Neutrophil (primary cell): ENCODE measurements at regions not wholly inside any gene's neighbourhood (a gene's known extent, or its start where the extent isn't known, plus 50 kb on each side); places are given as distances from the start of the nearest gene placed in this dataset.
"Not testable (repeated sequence)": the region's sequence is repeated elsewhere in the genome, so short reads cannot be mapped to it uniquely, and the experiment has no call there.

ENCODE experiments used
- H3K27ac ChIP-seq: fragments of 200-600 bp; sonication (generic); 2 replicates; pipeline ENCODE4 v1.5.1; 2016; ENCODE audit warnings: mild to moderate bottlenecking, moderate library complexity
- H3K27me3 ChIP-seq: fragments of 200-600 bp; sonication (generic); 2 replicates; pipeline ENCODE4 v1.6.0; 2016; ENCODE audit warnings: mild to moderate bottlenecking
- H3K36me3 ChIP-seq: fragments of 200-600 bp; sonication (generic); 2 replicates; pipeline ENCODE4 v1.5.1; 2017
- H3K4me1 ChIP-seq, 2 experiments: fragments of 200-600 bp in 1 of 2; sonication (generic) in 1 of 2; 1 replicate in 1 of 2; 2 replicates in 1 of 2; pipeline versions ENCODE4 v1.5.1 to v1.6.1; 2013 to 2016; ENCODE audit warnings: low read depth in 1 of 2, low read length in 1 of 2, mild to moderate bottlenecking in 1 of 2, moderate library complexity in 1 of 2; ENCODE audit not compliant: control insufficient read depth in 1 of 2, insufficient read depth in 1 of 2
- H3K4me3 ChIP-seq, 2 experiments: fragments of 200-600 bp in 1 of 2; sonication (generic) in 1 of 2; 1 replicate in 1 of 2; 2 replicates in 1 of 2; pipeline ENCODE4 v1.5.1; 2013 to 2016; ENCODE audit warnings: low read depth in 1 of 2, low read length in 1 of 2, mild to moderate bottlenecking in 1 of 2, moderate library complexity in 1 of 2
- H3K9me3 ChIP-seq: fragments of 200-600 bp; sonication (generic); 2 replicates; pipeline ENCODE4 v1.5.1; 2016
- CTCF ChIP-seq: fragments of 200-600 bp; sonication (generic); IDR thresholded peaks from 2 replicates; pipeline ENCODE4 v1.5.1; 2016; ENCODE audit warnings: antibody characterized with exemption

- Histone ChIP-seq H3K9me3 (no peaks in the 10 kb centered on the region), H3K4me1 (no peaks in the 10 kb centered on the region), H3K4me3 (no peak overlapping the region), H3K27ac (no peak overlapping the region), H3K36me3 (no peaks in the 10 kb centered on the region), H3K27me3 (no peaks in the 10 kb centered on the region)
- TF ChIP-seq CTCF, result no peak
These were observed 554.4 kb upstream of the FAM98A start for GRCh38 chr2:34153484-34153883.

- Histone ChIP-seq H3K4me3 (no peak overlapping the region), H3K9me3 (no peaks in the 10 kb centered on the region), H3K4me1 (no peaks in the 10 kb centered on the region), H3K27ac (no peak overlapping the region), H3K36me3 (no peaks in the 10 kb centered on the region), H3K27me3 (no peaks in the 10 kb centered on the region)
- no peak for TF ChIP-seq CTCF
These were observed 548.7 kb upstream of the FAM98A start for GRCh38 chr2:34147780-34148179.

- Histone ChIP-seq H3K27ac (no peak overlapping the region), H3K4me3 (no peak overlapping the region), H3K36me3 (no peaks in the 10 kb centered on the region), H3K9me3 (no peaks in the 10 kb centered on the region), H3K4me1 (no peaks in the 10 kb centered on the region), H3K27me3 (no peaks in the 10 kb centered on the region)
- no peak for TF ChIP-seq CTCF
These were observed 544.0 kb upstream of the FAM98A start for GRCh38 chr2:34143149-34143548.

GRCh38 chr2:34142531-34143008, 543.5 kb upstream of the FAM98A start:
- H3K4me3 ChIP-seq, H3K27ac ChIP-seq, H3K9me3 ChIP-seq, H3K4me1 ChIP-seq, H3K27me3 ChIP-seq, H3K36me3 ChIP-seq: not testable (repeated sequence)

- H3K4me1 ChIP-seq, H3K4me3 ChIP-seq, H3K9me3 ChIP-seq, H3K27ac ChIP-seq, H3K36me3 ChIP-seq, H3K27me3 ChIP-seq: not testable (repeated sequence)
These were observed 534.0 kb upstream of the FAM98A start for GRCh38 chr2:34133065-34133464.

- Histone ChIP-seq H3K4me1 (no peaks in the 10 kb centered on the region), H3K27me3 (no peaks in the 10 kb centered on the region), H3K4me3 (no peak overlapping the region), H3K36me3 (no peaks in the 10 kb centered on the region), H3K9me3 (no peaks in the 10 kb centered on the region), H3K27ac (no peak overlapping the region)
- TF ChIP-seq CTCF, result no peak
These were observed 527.2 kb upstream of the FAM98A start for GRCh38 chr2:34126279-34126678.
